ENCODE measurements at regions not wholly inside any gene's neighbourhood (a gene's known extent, or its start where the extent isn't known, plus 50 kb on each side); places are given as distances from the start of the nearest gene placed in this dataset.

DNA sequence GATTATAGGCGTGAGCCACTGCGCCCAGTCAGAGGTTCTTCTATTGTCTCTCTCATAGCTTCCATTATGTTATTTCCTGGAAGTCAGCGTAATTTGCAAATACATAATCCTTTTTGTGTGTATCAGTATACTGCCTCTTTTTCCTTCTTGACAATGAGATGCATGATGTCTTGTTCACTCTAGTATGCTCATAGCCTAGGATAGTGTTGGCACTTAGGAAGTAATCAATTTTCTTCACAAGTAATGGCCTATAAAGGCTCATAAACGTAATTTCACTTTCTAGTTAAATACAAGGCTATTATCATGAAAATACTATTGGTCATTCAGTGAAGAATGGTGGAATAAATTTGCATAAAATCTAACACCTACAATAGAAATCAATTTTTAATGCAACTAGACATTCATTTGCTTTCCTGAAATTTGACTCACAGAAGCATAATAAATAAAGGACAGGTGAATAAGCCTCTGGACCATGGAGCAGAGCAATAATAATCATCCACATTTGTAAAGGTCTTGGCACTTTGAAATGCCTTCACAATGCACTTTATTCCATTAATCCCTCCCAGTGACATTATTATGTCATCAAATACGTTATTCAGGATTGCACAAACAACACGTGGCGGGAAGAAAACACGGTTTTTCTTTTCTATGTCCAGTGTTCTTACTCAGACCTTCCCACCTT, 366.9 kb upstream of the BTBD3 start:
- FAIRE-seq (no peak), DNase-seq (ENCODE audit: extremely low spot score, insufficient read length, low read depth) (no peak)

DNA sequence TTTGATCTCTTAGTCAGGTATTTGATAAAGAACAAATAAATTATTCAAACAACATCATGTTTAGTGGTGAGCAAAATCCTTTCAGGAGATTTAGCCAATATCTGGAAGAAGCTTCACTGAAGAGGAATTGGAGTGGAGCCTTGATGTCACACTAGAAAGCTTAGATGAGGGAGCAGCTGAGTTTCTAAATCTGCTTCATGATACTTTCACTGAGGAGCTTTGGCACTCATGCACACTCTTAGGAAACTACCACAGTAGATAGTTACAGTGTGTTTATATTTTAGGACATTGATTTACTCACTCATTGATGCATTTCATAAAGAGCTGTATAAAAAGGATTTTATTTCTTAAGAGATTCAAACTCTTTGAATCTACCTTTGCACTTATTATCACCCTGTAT, 366.2 kb upstream of the BTBD3 start:
- no peak for FAIRE-seq
- no peak for DNase-seq (ENCODE audit: extremely low spot score, insufficient read length, low read depth)

DNA sequence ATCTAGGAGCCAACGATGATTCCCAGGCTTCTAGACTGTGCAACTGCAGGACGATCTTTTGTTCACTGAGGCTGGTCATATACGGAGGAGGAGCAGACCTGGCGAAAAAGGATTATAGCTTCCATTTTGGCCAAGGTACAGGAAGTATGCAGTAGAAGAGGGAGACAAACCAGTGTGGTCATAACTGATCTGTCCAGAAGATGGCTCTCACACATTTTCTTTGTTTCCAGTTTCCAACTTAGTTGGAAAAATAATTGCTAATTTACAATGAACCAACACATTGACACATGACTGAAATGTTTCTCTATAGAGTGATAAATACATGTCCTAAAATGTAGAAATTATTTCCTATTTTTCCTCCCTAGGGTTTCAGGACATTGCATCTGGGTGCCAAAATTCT, 364.1 kb upstream of the BTBD3 start:
- no peak for FAIRE-seq
- DNase-seq (ENCODE audit: extremely low spot score, insufficient read length, low read depth) = no peak

DNA sequence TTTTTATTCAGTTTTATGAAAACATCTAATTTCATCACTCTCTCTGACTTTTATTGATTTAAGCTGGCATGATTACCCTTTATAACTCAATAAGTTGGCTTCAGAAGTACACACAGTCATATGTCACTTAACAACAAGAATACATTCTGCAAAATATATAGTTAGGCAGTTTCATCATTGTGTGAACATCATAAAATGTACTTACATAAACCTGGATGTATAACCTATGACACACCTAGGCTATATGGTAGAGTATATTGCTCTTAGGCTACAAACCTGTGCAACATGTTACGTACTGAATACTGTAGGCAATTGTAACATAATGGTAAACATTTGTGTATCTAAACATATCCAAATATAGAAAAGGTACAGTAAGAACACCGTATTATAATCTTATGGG, 362.2 kb upstream of the BTBD3 start:
- no peak for FAIRE-seq
- no peak for DNase-seq (ENCODE audit: extremely low spot score, insufficient read length, low read depth)

DNA sequence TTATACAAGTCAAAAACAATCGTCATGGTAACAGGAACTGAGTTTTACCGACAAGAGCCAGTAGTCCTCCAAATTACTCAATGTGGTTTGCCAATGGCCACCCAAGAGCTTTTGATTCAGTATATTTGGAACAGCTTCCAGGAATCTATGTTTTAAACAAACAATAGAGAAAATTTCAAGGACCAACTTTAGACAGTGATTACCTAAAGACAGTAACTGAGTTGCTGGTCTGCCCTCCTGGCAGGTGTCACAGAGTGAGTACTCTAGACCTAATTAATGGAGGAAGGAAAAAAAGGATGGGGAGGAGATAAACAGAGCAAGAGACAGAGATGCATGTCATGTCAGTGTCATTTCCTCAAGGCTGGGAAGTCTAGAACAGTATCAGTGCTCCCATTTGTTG, 361.3 kb upstream of the BTBD3 start:
- FAIRE-seq (no peak), DNase-seq (ENCODE audit: extremely low spot score, insufficient read length, low read depth) (no peak)

DNA sequence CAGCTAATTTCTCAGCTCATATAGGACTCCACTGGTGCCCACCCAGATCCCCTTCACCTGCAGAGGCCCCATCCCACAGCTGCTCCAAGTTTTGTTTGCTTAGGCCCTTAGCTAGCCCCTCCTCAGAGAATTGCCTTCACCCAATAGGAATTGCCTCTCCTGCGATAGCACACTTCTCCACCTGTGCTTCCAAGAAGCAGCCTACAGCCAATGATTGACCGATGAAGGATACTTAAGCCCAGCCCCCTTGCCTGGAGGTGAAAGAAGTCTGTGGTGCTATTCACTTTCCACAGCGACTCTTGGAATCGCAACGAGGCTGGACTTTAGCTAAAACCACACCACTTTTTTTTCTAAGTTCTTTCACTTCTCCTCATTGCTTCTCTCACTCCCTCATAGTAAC, 353.2 kb upstream of the BTBD3 start:
- FAIRE-seq = no peak

DNA sequence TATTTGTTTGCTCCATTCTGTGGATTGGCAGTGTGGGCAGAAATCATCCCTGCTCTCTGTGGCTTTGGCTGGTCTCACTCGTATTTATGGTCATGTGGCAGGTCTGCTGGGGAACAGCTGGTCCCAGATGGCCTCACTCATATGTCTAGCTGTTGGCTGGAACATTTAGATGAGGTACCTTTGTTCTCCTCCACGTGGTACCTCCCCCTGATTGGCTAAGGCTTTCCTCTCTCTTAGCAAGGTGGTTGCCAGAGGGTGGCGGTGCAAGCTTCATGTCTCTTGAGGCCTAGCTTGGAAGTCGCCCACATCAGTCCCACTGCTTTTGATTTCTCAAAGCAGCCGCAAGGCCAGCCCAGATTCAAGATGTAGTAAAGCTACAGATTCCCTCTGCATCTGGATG, 348.5 kb upstream of the BTBD3 start:
- DNase-seq (ENCODE audit: extremely low spot score, insufficient read length, low read depth) (no peak), FAIRE-seq (no peak)

More for the DNA sequence above, 353.2 kb upstream of the BTBD3 start:
- no peak for DNase-seq (ENCODE audit: extremely low spot score, insufficient read length, low read depth)

DNA sequence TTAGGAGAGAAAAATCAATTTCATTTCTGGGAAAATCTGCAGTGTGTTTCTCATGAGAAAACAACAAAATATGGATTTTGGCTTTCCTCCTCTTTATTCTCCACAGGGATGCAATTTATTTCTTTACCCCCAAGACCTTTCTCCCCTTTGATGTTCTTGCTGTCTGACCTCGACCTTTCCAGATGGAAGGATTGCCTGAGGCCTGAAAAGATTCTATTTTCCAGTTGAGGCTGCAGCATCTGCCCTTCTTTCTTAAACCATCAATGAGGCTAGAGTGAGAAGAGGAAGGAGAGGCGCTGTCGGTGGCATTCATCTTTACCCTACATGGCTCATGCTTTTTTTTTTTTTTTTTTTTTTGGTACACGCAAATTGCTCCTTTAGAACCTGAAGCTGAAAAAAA, 344.2 kb upstream of the BTBD3 start:
- FAIRE-seq = no peak
- DNase-seq (ENCODE audit: extremely low spot score, insufficient read length, low read depth) = no peak

DNA sequence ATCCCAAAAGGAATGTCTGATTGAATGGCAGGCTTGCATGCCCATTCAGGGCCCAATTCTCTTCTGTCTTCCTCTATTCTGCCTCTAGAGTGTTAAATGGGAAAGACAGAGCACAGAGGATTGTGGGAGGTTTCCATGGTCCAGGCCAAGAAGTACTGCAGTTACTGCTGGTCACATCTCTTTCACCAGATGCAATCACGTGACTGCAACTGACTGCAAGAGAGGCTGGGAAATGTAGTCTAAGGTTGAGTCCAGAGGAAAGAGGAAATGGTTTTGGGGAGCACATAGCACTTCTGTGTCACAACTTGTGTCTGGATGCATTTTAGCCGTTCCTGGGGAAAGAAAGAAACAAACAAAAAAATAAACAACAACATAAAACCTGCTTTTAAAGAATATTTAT, 336.4 kb upstream of the BTBD3 start:
- no peak for FAIRE-seq
- no peak for DNase-seq (ENCODE audit: extremely low spot score, insufficient read length, low read depth)

DNA sequence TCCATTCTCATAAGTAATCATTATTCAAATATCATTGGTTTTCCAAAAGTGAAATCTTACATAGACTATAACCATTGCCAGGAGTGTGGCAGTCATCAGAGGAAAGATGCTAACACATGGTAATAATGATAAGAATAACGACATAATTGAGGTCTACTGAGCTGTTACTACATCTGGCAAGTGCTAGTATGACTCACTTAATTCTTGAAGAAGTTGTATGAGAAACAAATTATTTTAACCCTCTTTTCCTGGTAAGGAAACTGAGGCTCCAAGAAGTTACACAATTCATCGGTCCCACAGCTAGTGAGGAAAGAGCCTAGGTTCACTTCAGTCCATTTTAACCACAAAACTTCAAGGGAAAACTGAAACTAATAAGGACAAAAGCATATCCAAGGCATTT, 335.6 kb upstream of the BTBD3 start:
- DNase-seq (ENCODE audit: extremely low spot score, insufficient read length, low read depth) (no peak), FAIRE-seq (no peak)

DNA sequence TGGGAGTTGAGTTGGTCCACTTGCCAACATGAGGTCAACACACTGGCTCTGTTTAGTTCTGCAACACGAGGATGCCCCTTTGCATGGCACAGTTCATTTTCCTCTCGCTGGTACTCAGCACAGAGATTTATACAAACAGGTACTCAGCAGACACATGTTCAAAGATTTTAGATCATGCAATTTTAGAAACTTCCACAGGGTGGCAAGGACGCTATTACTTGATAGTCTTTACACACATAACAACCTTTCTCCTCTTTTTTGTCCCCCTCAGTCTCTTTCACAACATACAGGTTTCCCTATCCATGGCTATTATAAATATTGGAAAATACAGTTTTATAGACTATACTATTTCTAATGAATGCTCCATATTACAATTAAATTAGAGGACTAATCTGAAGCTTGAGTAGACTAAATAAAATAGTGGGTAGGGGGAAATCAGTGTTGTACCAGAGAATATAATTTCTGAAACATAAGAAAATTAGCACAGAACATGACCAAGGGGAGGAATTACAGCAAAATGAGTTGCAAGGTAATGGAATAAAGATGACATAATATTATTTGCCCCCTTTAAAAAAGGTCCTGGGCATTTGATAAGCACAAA, 331.8 kb upstream of the BTBD3 start:
- FAIRE-seq = no peak
- no peak for DNase-seq (ENCODE audit: extremely low spot score, insufficient read length, low read depth)

DNA sequence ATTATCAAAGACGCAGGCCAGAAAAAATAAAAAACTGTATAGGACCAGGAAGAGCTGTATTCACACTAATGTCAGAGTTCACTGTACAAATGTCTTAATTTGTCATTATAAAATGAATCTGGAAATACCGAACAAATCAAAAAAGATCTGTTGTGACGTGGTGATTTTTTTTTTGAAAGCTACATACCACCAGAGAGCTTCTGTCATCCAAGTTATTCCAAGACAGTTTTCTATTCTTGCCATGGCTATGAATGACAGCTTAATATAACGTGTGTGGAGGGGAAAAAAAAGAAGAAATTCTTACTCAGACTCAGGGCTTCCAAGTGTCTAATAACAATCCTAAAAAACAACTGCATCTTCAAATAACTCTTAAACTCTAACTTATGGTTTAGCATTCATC, 328.8 kb upstream of the BTBD3 start:
- FAIRE-seq (no peak), DNase-seq (ENCODE audit: extremely low spot score, insufficient read length, low read depth) (no peak)

DNA sequence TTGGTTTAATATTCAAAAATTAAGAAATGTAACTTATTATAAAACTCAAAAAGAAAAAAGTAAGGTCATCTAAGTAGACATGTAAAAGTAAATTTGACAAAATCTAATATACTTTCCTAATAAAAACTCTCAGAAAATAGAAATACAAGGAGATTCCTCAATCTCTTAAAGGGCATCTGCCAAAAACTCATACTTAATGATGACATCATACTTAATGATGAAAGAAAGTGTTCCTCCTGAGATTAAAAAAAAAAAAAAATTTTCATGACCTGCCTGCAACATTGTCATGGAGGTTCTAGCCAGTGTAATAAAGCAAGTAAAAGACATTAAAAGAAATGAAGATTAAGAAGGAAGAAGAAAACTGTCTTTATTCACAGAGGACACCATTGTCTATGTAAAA, 325.7 kb upstream of the BTBD3 start:
- DNase-seq (ENCODE audit: extremely low spot score, insufficient read length, low read depth) (no peak), FAIRE-seq (no peak)

DNA sequence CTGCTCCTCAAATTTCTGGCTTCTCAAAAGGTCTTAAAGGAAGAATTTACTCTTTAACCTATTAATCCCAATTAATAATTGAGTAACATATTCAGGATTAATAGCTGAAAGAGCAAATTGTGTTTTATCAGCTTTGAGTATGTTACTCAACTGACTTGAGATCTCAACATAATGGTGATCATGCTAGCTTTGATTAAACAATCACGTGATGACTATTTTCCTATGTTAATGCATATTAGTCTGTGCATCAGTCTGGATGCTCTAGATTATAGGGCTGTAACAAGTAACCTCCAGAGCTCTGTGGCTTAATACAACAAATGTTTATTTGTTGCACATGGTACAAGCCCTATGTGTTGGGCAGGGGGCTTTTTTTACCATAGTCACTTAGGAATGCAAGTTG, 313.4 kb upstream of the BTBD3 start:
- FAIRE-seq (no peak), DNase-seq (ENCODE audit: extremely low spot score, insufficient read length, low read depth) (no peak)

DNA sequence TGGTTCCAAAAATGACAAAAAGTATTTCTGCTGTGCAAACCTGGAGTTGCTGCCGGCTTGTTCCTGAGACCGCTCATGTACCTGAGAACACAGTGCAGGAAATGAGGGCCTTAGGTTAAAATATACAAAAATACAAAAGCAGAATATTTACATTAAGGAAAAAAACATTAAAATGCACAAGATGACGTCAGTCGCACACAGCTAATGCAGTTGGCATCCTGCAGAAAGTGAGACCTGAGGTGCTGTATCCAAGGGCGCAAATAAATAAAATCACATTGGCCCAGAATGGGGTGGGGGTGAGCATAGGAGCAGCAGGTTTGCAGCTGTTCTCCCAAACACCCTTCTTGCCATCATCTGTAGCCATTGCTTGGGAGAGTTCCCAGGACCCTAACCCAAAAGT, 310.6 kb upstream of the BTBD3 start:
- no peak for DNase-seq (ENCODE audit: extremely low spot score, insufficient read length, low read depth)
- no peak for FAIRE-seq

DNA sequence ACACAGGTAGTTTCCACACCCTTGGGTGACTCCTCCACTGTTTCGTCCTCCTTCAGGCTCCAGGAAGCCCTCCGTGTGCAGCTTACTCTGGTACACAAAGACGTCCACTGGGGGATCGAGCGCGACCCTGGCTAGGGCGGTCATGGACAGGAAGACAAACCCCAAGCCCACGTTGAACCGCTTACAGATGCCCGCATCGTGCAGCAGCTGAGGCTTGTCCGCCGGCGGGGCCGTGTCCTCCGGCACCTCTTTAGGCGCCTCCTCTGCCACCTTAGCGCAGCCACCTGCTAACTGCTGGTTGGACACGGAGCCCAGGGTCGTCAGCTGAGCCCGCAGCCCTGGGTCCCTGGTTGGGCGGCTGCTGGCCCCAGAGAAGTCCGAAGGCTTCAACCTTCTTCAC, 309.0 kb upstream of the BTBD3 start:
- FAIRE-seq = no peak
- DNase-seq (ENCODE audit: extremely low spot score, insufficient read length, low read depth) = no peak

DNA sequence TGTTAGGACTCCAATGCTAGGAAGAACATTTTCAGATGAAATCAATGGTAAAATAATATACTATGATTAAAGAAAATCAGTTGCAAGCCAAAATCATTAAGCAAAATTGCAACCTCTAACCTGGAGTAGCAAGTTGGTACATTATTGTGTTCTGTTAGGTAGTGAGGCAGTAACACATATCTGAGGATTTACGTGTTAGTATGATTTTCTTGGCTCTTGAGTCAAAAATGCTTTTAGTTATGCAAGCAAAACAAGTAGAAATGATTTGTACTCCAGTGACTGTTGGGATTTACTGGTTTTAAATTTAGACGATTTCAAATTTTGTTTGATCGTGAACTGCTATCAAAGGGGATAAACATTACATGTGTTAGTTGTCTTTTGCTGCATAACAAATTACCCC, 293.0 kb upstream of the BTBD3 start:
- no peak for DNase-seq (ENCODE audit: extremely low spot score, insufficient read length, low read depth)
- no peak for FAIRE-seq

DNA sequence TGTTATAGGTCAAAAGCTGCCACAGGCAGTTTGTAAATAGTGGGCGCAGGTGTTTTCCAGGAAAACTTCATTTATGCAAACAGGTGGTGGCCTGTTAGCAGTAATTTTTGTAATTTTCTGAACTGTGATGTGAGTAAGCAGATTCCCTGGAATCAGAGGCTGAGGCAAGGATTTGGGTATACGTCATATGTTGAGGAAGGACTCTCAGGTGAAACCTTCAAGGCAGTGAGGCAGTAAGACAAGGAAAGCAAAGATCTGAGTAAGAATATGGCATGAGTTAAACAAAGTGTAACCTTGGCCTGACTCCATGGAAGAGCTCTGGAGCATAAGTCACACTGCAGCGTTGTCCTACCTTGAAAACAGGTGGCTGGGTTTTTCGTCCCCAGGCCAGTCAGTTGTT, 291.1 kb upstream of the BTBD3 start:
- DNase-seq (ENCODE audit: extremely low spot score, insufficient read length, low read depth) (no peak), FAIRE-seq (no peak)

DNA sequence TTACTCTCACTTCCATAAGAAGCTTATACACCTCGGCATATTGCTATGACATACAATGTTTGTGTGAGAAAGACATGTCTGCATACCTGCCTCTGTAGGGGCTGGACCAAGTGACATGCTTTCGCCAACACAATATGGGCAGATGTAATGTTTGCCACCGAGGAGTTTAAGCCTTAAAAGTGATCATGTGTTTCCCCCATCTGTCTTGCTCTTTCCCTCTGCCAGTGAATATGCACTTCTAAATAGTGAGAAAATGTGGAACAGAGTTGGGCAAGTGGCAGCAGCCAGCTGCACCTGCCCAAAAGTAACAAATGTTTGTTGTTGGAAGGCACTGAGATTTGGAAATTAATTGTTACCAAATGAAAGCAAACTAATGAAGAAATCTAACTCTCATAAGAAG, 274.8 kb upstream of the BTBD3 start:
- FAIRE-seq (no peak), DNase-seq (ENCODE audit: extremely low spot score, insufficient read length, low read depth) (no peak)

DNA sequence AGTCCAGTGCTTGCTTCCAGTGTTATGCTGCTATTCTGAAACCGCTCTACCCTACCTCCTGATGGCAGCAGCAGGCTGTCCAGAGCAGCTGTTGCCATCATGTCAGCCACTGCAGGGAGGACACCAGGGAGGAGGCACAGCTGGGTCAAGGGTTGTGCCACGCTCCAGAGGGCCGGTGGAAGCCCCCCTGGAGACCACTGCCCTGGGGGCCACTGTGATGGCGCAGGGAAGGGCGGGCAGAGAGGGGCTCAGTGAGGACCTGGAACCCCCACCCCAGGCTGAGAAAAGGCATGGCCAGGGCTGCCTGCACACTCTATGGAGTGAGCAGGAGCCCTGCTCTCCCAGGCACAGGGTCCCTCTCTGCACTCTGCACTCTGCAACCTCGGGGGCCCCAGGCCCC, 271.3 kb upstream of the BTBD3 start:
- DNase-seq (ENCODE audit: extremely low spot score, insufficient read length, low read depth) (no peak), FAIRE-seq (no peak)

DNA sequence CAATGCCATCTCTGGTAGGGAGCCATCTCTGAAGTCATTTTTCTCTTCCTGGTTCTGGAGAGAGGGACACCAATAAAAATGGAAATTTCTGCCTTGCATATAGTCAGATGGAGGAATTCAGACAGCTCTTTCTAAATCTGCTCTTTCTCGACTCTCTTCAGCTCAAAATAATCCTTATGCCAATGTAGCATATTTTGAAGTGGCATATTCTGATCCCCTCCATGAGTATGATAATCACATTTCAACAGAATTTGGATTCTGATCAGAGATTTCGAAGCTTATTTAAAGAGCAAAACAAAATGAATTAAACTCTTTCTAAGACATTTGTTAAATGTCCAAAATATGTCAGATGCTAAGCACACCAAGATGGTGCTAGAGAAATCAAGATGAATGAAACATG, 267.1 kb upstream of the BTBD3 start:
- FAIRE-seq (no peak), DNase-seq (ENCODE audit: extremely low spot score, insufficient read length, low read depth) (no peak)

DNA sequence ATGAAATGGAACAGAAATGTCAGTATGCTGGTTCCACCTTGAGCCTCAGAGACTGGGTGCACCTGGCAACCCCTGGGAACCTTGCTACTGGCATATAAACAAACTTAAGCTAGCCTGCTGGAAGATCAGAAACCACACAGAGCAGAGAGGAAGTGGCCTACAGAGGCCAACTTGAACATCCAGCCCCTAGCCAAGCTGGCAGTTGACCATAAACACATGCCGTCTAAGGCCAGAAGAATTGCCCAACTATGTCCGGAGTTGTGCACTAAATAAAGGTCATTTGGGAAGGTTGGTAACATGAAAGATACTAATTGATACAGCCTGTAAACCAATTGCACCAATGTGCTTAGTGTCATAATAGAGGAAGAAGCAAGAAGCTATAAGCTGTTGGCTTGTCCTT, 266.6 kb upstream of the BTBD3 start:
- FAIRE-seq (no peak), DNase-seq (ENCODE audit: extremely low spot score, insufficient read length, low read depth) (no peak)

All from GM18507 (cell line).